GM18508 (cell line): ENCODE measurements at regions not wholly inside any gene's neighbourhood (a gene's known extent, or its start where the extent isn't known, plus 50 kb on each side); places are given as distances from the start of the nearest gene placed in this dataset.

Experiments
- ATAC-seq: cut with Tn5 transposase; IDR thresholded peaks from one replicate; pipeline ENCODE4 v1.9.1; 2021; ENCODE audit warnings: moderate number of reproducible peaks; ENCODE audit not compliant: insufficient read depth, unreplicated experiment

DNA sequence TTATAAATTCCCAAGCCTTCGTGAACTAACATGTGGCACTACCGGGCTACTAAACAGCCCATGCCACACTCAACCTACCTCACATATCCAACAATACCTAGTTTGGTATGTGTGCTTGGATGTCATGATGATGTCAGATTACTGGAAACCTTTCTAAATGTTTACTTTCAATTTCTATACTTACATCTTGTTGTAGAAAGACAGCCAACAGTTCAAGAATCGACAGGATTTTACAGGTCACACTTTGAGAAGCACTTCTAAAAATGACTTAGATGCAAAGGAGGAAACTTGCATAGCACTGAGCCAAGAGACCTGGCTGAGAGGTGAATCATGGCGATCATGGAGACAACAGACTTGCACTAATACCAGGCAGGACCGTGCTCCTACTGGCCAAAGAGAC, 209.9 kb downstream of the COL4A1 start:
- no peak for ATAC-seq

DNA sequence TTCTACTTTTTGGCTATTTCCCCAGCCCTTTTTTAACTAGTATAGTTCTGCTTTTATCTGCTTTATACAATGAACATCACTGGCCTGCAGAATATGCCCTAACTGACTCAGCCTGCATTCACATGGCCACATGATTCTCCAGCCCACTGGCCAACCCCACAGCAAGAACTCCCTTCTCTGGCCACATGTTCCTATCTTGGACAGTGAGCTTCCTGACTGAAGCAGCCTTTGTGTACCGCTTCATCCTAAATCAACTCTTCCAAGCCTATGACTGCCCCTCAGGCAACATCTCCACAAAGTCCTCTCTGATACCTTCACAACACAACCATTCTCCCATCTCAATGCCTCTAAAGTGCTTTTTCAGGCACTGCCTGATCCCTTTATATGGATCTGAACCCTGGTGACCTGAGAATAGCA, 214.1 kb downstream of the COL4A1 start:
- no peak for ATAC-seq

DNA sequence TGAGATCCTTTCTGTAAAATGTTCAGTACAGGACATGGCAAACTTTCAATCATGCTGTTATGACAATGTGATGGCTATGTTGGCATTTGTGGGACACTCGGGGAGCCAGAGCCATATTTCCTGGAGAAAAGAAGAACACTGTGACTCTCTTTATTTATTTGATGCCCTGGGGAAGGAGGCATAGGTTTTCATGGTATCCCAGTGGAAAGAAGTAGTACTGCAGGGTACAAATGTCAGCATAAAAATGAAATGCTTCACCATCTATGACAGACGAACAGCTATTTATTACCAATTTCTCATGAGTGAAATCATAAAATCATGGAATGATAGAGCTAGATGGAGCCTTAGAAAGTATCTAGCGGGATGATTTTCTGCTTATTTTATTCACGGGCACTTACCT, 217.1 kb downstream of the COL4A1 start:
- ATAC-seq, result no peak

- ATAC-seq, result no peak
These were observed 217.9 kb downstream of the COL4A1 start for GRCh38 chr13:110089100-110089499.

DNA sequence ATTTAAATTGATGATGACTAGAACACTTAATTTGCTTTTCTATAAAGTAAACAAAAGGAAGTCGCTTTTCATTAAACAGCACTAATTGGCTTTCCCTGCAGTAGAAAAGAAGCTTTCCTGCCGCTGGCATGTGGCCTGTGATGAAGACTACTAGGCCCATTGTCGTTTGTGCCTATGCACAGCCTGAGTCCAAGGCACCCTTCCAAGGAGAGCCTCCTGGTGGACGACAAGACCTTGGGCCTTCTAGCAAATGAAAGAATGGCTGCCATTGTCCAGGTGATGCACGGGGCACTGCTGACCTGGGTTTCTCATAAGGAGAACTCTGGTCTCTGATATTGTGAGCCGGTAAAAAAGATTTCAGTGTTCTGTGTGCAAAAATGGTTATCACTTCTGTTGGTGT, 233.0 kb downstream of the COL4A1 start:
- no peak for ATAC-seq

GRCh38 chr13:110070511-110071120, 236.3 kb downstream of the COL4A1 start:
- no peak for ATAC-seq

DNA sequence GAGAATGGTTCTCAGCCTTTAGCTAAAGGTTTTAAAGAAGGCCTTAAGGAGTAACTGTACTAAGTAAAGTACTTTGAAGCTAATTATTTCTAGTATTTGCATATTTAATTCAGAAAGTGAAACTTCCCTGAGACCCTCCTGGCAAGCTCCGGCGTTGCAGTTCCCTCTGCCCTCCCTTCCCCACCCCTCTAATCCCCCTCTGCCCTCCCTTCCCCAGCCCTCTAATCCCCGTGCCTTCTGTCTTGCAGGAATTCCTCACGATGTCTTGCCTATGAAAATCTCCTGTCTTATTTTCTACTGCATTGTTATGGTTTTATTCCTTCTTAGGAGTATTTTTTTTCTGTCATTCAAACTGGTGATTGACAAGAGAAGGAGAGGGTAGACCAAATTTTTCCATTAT, 236.9 kb downstream of the COL4A1 start:
- no peak for ATAC-seq

GRCh38 chr13:110068176-110068473, 238.8 kb downstream of the COL4A1 start:
- ATAC-seq, result no peak

DNA sequence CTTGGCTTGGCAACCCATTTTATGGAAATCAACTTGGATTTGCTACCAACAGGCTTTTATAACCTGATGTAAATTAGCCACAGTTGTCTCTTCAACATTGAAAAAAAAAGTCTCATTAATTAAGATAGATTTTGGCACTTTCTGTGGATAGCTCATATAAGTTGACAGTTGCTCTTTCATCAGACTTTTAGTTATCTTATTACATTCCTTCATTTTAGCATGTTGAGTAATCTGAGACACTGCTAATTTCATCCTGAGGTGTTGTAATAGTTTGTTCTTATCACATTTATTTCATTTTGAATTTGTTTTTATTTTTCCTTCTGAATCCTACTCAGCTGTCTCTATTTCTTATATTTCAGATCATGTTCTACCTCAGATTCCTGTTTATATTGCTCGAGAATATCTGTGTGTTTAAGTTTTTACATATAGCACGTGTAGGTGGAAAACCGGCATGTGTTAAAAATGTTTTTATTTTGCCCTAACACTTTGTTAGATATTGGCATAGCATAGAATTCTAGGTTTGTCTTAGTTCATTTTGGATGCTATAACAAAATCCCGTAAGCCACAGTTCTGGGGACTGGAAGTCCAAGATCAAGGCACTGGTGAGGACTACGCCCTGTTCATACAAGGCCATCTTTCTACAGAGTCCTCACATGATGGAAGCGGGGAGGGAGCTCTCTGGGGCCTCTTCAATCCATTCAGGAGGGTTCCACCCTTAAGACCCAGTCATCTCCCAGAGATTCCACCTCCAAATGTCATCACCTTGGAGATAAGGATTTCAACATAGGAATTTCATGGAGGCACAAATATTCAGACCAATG, 239.4 kb downstream of the COL4A1 start:
- no peak for ATAC-seq

GRCh38 chr13:110065780-110066179, 241.2 kb downstream of the COL4A1 start:
- no peak for ATAC-seq

DNA sequence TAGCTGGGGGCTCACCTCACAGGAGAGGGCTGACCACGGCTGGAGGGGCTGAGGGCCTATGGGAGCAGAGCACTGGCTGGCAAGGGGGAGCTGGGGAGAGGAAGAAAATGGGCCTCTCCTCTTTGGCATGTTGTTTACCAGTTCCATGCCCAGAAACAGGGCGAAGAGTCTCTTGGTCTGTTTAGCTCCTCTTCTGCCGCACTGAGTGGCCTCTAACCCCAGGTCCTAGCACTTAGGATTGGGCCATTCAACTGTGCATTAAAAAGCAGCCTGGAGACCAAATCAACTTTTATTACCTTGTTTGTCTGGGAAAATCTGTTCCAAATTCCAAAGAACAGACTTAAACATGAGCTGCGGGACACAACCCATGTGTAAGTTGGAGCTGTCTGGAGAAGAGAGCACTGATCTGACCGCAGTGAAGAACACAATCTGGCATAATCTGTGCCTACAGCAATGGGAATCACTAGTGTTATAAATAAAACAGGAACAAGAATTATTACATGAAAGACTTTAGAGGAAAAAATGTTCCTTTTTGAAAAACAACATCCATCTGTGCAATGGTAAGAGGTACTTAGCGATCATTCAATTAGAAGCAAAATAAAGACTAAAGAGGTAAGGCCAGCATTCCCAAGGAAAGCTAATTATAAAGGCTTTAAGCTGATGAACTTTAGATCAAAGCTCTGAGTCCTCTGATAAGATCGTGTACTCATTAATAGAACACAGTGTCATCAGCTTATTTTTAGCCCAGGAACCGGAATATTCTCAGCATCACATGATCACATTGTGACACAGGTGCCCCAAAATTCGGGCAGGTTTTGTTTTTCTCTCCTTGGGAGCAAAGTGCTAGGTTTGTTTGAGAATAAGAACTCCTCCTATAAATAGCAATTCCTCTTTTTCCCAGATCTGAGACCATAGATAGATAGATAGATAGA, 243.2 kb downstream of the COL4A1 start:
- no peak for ATAC-seq

DNA sequence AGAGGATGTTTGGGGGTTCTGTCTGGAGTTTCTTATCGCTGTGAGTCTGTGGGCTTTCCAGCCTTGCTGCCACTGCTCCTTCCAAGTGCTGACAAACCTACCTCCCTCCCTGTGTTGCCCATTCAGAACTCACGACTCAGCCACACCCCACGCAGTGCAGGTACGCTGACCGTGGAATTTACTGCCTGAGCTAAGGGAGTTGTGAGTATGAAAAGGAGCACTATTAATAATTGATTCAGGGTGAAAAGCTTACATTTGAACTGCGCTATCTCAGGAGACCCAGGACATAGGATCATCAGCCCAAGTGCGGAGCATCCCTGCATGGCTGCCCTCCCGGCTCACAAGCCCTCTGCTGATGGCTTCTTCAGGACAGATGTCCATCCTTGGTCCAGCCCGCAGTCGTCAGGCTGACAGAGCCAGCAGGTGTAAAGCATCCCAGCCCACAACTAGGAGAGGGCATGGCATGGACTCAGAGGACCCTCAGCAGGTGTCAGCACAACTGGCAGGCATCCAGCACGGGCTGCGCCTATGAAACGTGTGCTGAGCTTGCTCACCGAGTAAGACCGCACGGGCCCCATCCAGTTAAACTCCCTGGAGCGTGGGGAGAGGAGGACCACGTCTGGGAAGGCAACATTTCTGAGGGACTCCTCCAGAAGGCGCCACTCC, 244.0 kb downstream of the COL4A1 start:
- ATAC-seq, result no peak

GRCh38 chr13:110062077-110062776, 244.7 kb downstream of the COL4A1 start:
- no peak for ATAC-seq

DNA sequence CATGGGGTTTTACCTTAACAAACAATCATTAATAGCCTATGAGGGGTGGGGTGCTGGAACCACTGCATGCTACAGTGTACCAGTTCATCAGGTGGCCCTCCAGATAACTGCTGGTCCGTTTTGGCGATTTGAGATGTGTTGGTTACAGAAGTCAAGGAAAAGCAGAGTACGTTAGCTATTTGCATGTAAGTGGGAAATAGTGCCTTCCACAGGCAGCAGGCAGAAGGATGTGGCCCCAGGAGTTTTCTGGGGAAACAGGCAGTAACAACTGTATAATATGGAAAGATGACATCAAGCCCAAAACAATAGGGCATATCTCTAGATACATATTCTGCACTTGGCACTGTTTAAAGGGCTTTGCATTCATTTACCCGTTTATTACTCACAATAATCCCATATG, 245.7 kb downstream of the COL4A1 start:
- ATAC-seq, result no peak

DNA sequence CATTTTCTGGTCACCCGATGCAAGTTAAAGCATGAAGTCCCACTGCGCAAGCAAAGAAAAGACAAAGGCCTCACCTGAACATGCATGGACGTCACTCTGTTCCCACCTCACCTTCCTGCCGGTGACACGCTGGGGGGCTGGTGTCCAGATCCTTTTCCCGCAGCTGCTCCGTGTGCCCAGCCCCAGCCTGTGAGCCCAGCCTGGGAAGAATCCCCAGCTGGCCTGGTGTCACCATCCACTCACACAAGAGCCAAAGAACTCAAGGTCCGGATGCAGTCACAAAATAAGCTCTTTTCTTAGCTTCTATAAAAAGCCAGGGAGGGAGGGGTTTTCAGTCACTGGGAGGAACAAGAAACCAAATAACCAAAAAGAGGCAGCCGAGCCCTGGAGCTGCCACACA, 249.9 kb downstream of the COL4A1 start:
- no peak for ATAC-seq

DNA sequence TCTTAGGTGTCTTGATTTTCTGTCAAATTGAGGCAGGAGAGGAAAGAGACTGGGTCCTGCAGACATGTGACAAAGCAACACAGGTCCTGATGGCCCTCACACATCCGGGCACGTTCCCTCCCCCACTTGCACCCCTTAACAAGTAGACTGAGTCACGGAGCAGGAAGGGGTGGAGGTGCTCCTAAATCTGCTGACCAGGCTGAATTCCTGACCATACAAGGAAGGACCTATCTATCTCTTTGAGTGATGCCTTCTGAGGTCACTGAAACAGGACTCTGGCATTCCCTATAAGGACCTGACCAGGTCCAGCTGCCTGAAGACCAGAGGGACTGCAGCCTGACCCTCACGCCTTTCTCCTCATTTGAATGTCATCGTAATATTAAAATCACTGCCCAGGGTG, 250.3 kb downstream of the COL4A1 start:
- ATAC-seq, result no peak

GRCh38 chr13:110055089-110055488, 251.9 kb downstream of the COL4A1 start:
- ATAC-seq, result peak; percentile 91

DNA sequence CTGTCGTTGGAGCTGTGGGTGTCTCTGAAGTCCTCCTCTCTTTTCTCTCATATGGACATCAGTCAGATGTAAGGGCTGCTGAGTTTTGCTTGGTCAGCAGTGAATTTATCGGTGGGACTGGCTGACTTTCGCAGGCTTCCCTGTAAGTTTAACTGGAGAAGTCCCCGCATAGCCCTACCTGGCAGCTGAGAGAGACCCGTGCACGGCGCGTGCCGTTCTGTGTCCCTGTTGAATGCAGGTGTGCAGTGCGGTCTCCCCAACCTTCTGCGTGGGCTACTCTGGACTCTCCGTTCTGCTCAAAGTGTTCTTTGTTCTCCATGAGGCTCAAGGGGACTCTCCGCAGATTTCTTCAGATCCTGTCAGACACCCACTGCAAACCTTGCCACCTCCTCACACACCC, 252.9 kb downstream of the COL4A1 start:
- ATAC-seq, result no peak

- no peak for ATAC-seq
These were observed 259.5 kb downstream of the COL4A1 start for GRCh38 chr13:110047496-110047895.

- no peak for ATAC-seq
These were observed 260.1 kb downstream of the COL4A1 start for GRCh38 chr13:110046811-110047210.
